ENCODE measurements at regions not wholly inside any gene's neighbourhood (a gene's known extent, or its start where the extent isn't known, plus 50 kb on each side); places are given as distances from the start of the nearest gene placed in this dataset.
"Not testable (repeated sequence)": the region's sequence is repeated elsewhere in the genome, so short reads cannot be mapped to it uniquely, and the experiment has no call there.

GRCh38 chr14:105601360-105602242 is 75.2 kb downstream of the TMEM121 start:
- FAIRE-seq = no peak

- FAIRE-seq = no peak
Measured at GRCh38 chr14:105602243-105602750, 75.9 kb downstream of the TMEM121 start.

- FAIRE-seq = no peak
Measured at GRCh38 chr14:105602799-105603793, 76.7 kb downstream of the TMEM121 start.

- FAIRE-seq = not testable (repeated sequence)
Measured at GRCh38 chr14:105604531-105605463, 78.4 kb downstream of the TMEM121 start.

- no peak for FAIRE-seq
Measured at GRCh38 chr14:105605464-105606304, 79.3 kb downstream of the TMEM121 start.

- not testable (repeated sequence) for FAIRE-seq
Measured at GRCh38 chr14:105606305-105606975, 80.1 kb downstream of the TMEM121 start.

- not testable (repeated sequence) for FAIRE-seq
Measured at GRCh38 chr14:105607025-105607424, 80.6 kb downstream of the TMEM121 start.

- not testable (repeated sequence) for FAIRE-seq
Measured at GRCh38 chr14:105614987-105615386, 88.6 kb downstream of the TMEM121 start.

- FAIRE-seq = not testable (repeated sequence)
Measured at GRCh38 chr14:105615986-105616801, 89.8 kb downstream of the TMEM121 start.

GRCh38 chr14:105616802-105617192 is 90.4 kb downstream of the TMEM121 start:
- no peak for FAIRE-seq

- no peak for FAIRE-seq
Measured at GRCh38 chr14:105617201-105617777, 90.9 kb downstream of the TMEM121 start.

- FAIRE-seq = not testable (repeated sequence)
Measured at GRCh38 chr14:105617805-105618204, 91.4 kb downstream of the TMEM121 start.

GRCh38 chr14:105619324-105619723 is 92.9 kb downstream of the TMEM121 start:
- not testable (repeated sequence) for FAIRE-seq

GRCh38 chr14:105620178-105620864 is 93.9 kb downstream of the TMEM121 start:
- not testable (repeated sequence) for FAIRE-seq

- FAIRE-seq = not testable (repeated sequence)
Measured at GRCh38 chr14:105620865-105621471, 94.6 kb downstream of the TMEM121 start.

- FAIRE-seq = not testable (repeated sequence)
Measured at GRCh38 chr14:105621479-105622328, 95.3 kb downstream of the TMEM121 start.
